Esophagus squamous epithelium (tissue), 4 donors: ENCODE measurements at regions not wholly inside any gene's neighbourhood (a gene's known extent, or its start where the extent isn't known, plus 50 kb on each side); places are given as distances from the start of the nearest gene placed in this dataset.

Experiments used
- CTCF ChIP-seq, 6 experiments: fragments of 450-650 bp in 4 of 6; fragments of 200-600 bp in 2 of 6; sonication (generic) in 2 of 6; IDR thresholded peaks; one replicate each; pipeline ENCODE4 v1.5.1; 2016 to 2019; ENCODE audit warnings: antibody characterized with exemption in 6 of 6, mild to moderate bottlenecking in 4 of 6, moderate library complexity in 4 of 6
- POLR2A ChIP-seq, 4 donors: fragments of 450-650 bp; IDR thresholded peaks; one replicate each; pipeline ENCODE4 v1.6.1; 2017; ENCODE audit warnings: antibody characterized with exemption in 4 of 4, mild to moderate bottlenecking in 4 of 4, moderate library complexity in 3 of 4

GRCh38 chr7:18117482-18117881 lies 89.8 kb upstream of the PRPS1L1 start:
- no peak for TF ChIP-seq CTCF (IDR thresholded peaks at IDR 0.05)
- no peak for TF ChIP-seq POLR2A (IDR thresholded peaks at IDR 0.05)
